GM21390 (cell line): ENCODE measurements at regions not wholly inside any gene's neighbourhood (a gene's known extent, or its start where the extent isn't known, plus 50 kb on each side); places are given as distances from the start of the nearest gene placed in this dataset.
"Not testable (repeated sequence)": the region's sequence is repeated elsewhere in the genome, so short reads cannot be mapped to it uniquely, and the experiment has no call there.

Experiments used
- ATAC-seq: cut with Tn5 transposase; IDR thresholded peaks from one replicate; pipeline ENCODE4 v1.9.1; 2021; ENCODE audit not compliant: unreplicated experiment

GRCh38 chr2:136297994-136298393 lies 180.0 kb upstream of the CXCR4 start:
- no peak for ATAC-seq

GRCh38 chr2:136297312-136297711 lies 179.4 kb upstream of the CXCR4 start:
- ATAC-seq = no peak

- ATAC-seq = no peak
Measured at GRCh38 chr2:136295168-136295567, 177.2 kb upstream of the CXCR4 start.

- ATAC-seq = no peak
Measured at GRCh38 chr2:136291871-136292270, 173.9 kb upstream of the CXCR4 start.

GRCh38 chr2:136290326-136290725 lies 172.4 kb upstream of the CXCR4 start:
- ATAC-seq = no peak

GRCh38 chr2:136288249-136288648 lies 170.3 kb upstream of the CXCR4 start:
- ATAC-seq = no peak

- no peak for ATAC-seq
Measured at GRCh38 chr2:136286423-136286822, 168.5 kb upstream of the CXCR4 start.

- ATAC-seq = peak; percentile 53
Measured at GRCh38 chr2:136284226-136285119, 166.5 kb upstream of the CXCR4 start.

- no peak for ATAC-seq
Measured at GRCh38 chr2:136282251-136282650, 164.3 kb upstream of the CXCR4 start.

GRCh38 chr2:136281281-136282114 lies 163.5 kb upstream of the CXCR4 start:
- no peak for ATAC-seq

GRCh38 chr2:136266346-136266745 lies 148.4 kb upstream of the CXCR4 start:
- not testable (repeated sequence) for ATAC-seq

- no peak for ATAC-seq
Measured at GRCh38 chr2:136259551-136259950, 141.6 kb upstream of the CXCR4 start.

- no peak for ATAC-seq
Measured at GRCh38 chr2:136257893-136258292, 139.9 kb upstream of the CXCR4 start.

- peak; percentile 30 for ATAC-seq
Measured at GRCh38 chr2:136255648-136256461, 137.9 kb upstream of the CXCR4 start.

GRCh38 chr2:136255127-136255526 lies 137.2 kb upstream of the CXCR4 start:
- ATAC-seq = no peak

- peak; percentile 34 for ATAC-seq
Measured at GRCh38 chr2:136254681-136255080, 136.7 kb upstream of the CXCR4 start.

GRCh38 chr2:136253288-136254004 lies 135.5 kb upstream of the CXCR4 start:
- ATAC-seq = no peak

- ATAC-seq = no peak
Measured at GRCh38 chr2:136251885-136252585, 134.1 kb upstream of the CXCR4 start.

GRCh38 chr2:136251197-136251884 lies 133.4 kb upstream of the CXCR4 start:
- ATAC-seq = no peak
